ENCODE measurements at regions not wholly inside any gene's neighbourhood (a gene's known extent, or its start where the extent isn't known, plus 50 kb on each side); places are given as distances from the start of the nearest gene placed in this dataset.
A peak's percentile ranks its signal among the peaks of the same experiment; 100 is the strongest.

DNA sequence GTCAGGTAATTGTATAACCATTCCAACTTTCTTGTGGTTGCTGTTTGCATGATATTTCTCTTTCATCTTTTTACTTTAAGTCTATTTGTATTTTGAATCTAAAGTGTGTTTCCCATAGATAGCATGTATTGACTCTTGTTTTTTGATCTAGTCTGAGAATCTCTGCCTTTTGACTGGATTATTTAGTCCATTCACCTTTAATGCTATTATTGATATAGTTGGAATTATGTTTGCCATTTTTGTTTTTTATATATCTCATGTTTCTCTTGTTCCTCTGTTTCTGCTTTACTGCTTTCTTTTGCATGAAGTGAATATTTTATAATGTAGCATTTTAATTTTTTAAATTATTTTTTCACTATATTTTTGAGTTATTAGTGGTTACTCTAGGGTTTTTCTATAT lies 103.9 kb upstream of the PMCH start:
- no peaks in the 10 kb centered on the region for H3K4me1 ChIP-seq
- no peaks in the 10 kb centered on the region for H3K9me3 ChIP-seq
- H3K27ac ChIP-seq: no peak overlapping the region
- no peak overlapping the region for H3K4me3 ChIP-seq
- TF ChIP-seq, protein P1, sequence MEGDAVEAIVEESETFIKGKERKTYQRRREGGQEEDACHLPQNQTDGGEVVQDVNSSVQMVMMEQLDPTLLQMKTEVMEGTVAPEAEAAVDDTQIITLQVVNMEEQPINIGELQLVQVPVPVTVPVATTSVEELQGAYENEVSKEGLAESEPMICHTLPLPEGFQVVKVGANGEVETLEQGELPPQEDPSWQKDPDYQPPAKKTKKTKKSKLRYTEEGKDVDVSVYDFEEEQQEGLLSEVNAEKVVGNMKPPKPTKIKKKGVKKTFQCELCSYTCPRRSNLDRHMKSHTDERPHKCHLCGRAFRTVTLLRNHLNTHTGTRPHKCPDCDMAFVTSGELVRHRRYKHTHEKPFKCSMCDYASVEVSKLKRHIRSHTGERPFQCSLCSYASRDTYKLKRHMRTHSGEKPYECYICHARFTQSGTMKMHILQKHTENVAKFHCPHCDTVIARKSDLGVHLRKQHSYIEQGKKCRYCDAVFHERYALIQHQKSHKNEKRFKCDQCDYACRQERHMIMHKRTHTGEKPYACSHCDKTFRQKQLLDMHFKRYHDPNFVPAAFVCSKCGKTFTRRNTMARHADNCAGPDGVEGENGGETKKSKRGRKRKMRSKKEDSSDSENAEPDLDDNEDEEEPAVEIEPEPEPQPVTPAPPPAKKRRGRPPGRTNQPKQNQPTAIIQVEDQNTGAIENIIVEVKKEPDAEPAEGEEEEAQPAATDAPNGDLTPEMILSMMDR (IDR thresholded peaks at IDR 0.05): no peak
- TF ChIP-seq POLR2A (IDR thresholded peaks at IDR 0.05): no peak
- no peaks in the 10 kb centered on the region for H3K36me3 ChIP-seq
- H3K27me3 ChIP-seq: no peaks in the 10 kb centered on the region
- DNase-seq: no peak

DNA sequence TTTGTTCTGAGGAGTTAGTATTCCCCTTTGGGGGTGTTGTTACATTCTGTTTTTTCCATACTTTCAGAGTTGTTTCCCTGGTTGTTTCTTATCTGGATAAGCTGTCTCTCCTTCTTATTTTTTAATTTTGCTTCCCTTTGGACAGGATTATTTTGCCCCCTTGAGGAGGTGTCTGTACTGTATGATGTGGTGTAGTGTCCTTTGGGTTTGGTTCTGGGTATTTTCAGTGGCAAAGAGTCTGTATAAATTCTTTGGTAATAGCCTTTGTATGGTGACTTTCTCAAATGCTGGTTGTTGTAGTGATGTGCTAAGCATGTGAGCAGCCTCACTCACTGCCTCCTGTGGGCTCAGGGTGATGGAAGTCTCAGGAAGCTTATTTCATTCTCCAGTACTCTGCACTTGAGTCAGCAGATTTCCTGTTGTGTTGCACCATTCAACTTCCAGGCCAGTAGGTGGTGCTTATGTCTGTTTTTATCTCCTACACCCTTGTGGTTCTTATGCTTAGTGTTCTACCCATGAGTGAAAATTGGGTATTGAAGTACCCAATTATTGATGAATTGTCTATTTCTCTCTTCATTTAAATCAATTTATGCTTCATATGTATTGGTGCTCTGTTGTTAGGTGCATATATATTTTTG lies 103.3 kb upstream of the PMCH start:
- Histone ChIP-seq H3K4me1 (no peaks in the 10 kb centered on the region), H3K4me3 (no peak overlapping the region), H3K36me3 (no peaks in the 10 kb centered on the region), H3K27me3 (no peaks in the 10 kb centered on the region), H3K27ac (no peak overlapping the region), H3K9me3 (no peaks in the 10 kb centered on the region)
- no peak for DNase-seq
- TF ChIP-seq, protein P1 (IDR thresholded peaks at IDR 0.05): peak in 4 of 6 experiments; percentile 12 to 31 (median 18)
- no peak for TF ChIP-seq POLR2A (IDR thresholded peaks at IDR 0.05)

DNA sequence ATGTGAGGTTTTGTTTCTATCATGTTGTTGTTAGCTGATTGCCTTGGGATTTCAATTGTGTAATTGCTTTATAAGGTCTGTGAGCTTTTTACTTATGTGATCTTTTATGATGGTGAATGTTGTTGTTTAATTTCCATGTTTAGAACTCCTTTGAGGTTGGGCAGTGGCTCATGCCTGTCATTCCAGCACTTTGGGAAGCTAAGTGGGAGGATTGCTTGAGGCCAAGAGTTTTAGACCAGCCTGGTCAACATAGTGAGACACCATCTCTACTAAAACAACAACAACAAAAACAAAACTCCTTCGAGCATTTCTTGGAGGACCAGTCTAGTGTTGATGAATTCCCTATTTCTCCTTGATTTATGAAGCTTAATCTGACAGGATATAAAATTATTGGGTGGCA lies 102.1 kb upstream of the PMCH start:
- TF ChIP-seq, protein P1 (IDR thresholded peaks at IDR 0.05): no peak
- no peak for TF ChIP-seq POLR2A (IDR thresholded peaks at IDR 0.05)
- Histone ChIP-seq H3K9me3 (no peaks in the 10 kb centered on the region), H3K27me3 (no peaks in the 10 kb centered on the region), H3K27ac (no peak overlapping the region), H3K4me3 (no peak overlapping the region), H3K36me3 (no peaks in the 10 kb centered on the region), H3K4me1 (no peaks in the 10 kb centered on the region)
- DNase-seq: no peak

DNA sequence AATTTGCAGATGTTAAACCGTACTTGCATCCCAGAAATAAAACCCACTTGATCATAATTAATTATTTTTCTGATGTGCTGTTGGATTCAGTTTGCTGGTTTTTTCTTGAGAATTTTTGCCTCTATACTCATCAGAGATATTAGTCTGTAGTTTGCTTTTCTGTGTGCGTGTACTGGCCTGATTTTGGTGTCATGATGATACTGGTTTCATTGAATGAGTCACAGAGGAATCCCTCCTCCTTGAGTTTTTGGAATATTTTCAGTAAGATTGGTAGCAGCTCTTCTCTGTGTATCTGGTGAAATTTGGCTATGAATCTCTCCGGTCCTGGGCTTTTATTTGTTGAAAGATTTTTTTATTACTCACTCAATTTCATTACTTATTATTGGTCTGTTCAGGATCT lies 100.4 kb upstream of the PMCH start:
- no peak for TF ChIP-seq POLR2A (IDR thresholded peaks at IDR 0.05)
- TF ChIP-seq, protein P1 (IDR thresholded peaks at IDR 0.05): no peak

DNA sequence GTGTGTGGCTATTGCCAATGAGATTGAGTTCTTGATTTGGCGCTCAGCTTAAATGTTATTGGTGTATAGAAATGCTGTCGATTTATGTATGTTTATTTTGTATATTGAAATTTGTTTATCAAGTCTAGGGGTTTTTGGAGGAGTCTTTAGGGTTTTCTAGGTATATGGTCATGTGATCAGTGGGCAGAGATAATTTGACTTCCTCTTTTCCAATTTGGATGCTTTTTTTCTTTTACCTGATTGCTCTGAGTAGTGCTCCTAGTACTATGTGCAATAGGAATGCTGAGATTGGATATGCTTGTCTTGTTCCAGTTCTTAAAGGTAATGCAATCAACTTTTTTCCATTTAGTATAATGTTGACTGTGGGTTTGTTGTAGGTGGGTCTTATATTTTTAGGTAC lies 99.8 kb upstream of the PMCH start:
- Histone ChIP-seq H3K9me3 (no peaks in the 10 kb centered on the region), H3K36me3 (no peaks in the 10 kb centered on the region), H3K27ac (no peak overlapping the region)

More for the DNA sequence above, 100.4 kb upstream of the PMCH start:
- H3K27ac ChIP-seq: no peak overlapping the region
- no peaks in the 10 kb centered on the region for H3K4me1 ChIP-seq
- no peak overlapping the region for H3K4me3 ChIP-seq
- no peaks in the 10 kb centered on the region for H3K36me3 ChIP-seq
- no peak for DNase-seq
- no peaks in the 10 kb centered on the region for H3K9me3 ChIP-seq
- H3K27me3 ChIP-seq: no peaks in the 10 kb centered on the region

More for the DNA sequence above, 99.8 kb upstream of the PMCH start:
- Histone ChIP-seq H3K4me1 (no peaks in the 10 kb centered on the region), H3K4me3 (no peak overlapping the region), H3K27me3 (no peaks in the 10 kb centered on the region)
- DNase-seq: no peak
- no peak for TF ChIP-seq POLR2A (IDR thresholded peaks at IDR 0.05)
- TF ChIP-seq, protein P1 (IDR thresholded peaks at IDR 0.05): no peak
